Nephron progenitor cell (in vitro differentiated cells): ENCODE measurements at regions not wholly inside any gene's neighbourhood (a gene's known extent, or its start where the extent isn't known, plus 50 kb on each side); places are given as distances from the start of the nearest gene placed in this dataset.

ENCODE experiments used
- DNase-seq: peaks from one replicate; pipeline ENCODE4 v3.0.0; 2021
- H3K27ac Mint-ChIP-seq: 2 replicates; pipeline ENCODE4 v1.8.0; 2021; ENCODE audit warnings: mild to moderate bottlenecking, moderate library complexity, mixed read lengths
- H3K27me3 Mint-ChIP-seq: 2 replicates; pipeline ENCODE4 v1.8.0; 2021; ENCODE audit warnings: mild to moderate bottlenecking, low read depth, mixed read lengths; ENCODE audit not compliant: poor library complexity
- H3K36me3 Mint-ChIP-seq: 2 replicates; pipeline ENCODE4 v1.8.0; 2021; ENCODE audit warnings: low read depth, mixed read lengths
- H3K4me1 Mint-ChIP-seq: 2 replicates; pipeline ENCODE4 v1.8.0; 2021; ENCODE audit warnings: mixed read lengths
- H3K4me3 Mint-ChIP-seq: 2 replicates; pipeline ENCODE4 v1.8.0; 2021; ENCODE audit warnings: mild to moderate bottlenecking, moderate library complexity, mixed read lengths
- H3K9me3 Mint-ChIP-seq: 2 replicates; pipeline ENCODE4 v1.8.0; 2021; ENCODE audit warnings: mild to moderate bottlenecking, moderate library complexity, mixed read lengths
- TF ChIP-seq, protein P1 (sequence below): fragments of 200-600 bp; sonication (generic); IDR thresholded peaks from 2 replicates; pipeline ENCODE4 v1.5.0; 2021; ENCODE audit warnings: antibody characterized with exemption

DNA sequence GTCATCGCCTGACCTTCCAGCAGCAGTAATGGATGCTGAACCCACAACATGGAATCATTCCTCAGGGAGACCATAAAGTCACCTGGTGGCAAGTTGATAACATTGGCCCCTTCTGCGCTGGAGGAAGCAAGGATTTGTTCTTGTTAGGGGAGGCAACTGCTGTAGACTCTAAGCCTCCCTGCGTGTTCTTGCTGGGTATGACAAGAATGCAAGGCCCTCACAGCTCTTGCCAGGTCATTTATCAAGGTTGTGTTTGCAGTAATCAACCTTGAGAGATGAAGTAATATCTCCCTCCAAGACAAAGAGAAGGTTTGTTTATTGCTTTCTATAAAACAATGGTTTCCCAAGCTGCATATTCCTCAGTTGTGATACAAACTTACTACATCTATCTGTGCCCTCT, 80.9 kb downstream of the PERP start:
- Mint-ChIP-seq H3K27ac (no peak overlapping the region), H3K36me3 (no peaks in the 10 kb centered on the region), H3K4me3 (no peak overlapping the region), H3K27me3 (peaks cover 12% of the 10 kb centered on the region), H3K9me3 (no peaks in the 10 kb centered on the region), H3K4me1 (no peaks in the 10 kb centered on the region)
- DNase-seq, result no peak
- TF ChIP-seq, protein P1, sequence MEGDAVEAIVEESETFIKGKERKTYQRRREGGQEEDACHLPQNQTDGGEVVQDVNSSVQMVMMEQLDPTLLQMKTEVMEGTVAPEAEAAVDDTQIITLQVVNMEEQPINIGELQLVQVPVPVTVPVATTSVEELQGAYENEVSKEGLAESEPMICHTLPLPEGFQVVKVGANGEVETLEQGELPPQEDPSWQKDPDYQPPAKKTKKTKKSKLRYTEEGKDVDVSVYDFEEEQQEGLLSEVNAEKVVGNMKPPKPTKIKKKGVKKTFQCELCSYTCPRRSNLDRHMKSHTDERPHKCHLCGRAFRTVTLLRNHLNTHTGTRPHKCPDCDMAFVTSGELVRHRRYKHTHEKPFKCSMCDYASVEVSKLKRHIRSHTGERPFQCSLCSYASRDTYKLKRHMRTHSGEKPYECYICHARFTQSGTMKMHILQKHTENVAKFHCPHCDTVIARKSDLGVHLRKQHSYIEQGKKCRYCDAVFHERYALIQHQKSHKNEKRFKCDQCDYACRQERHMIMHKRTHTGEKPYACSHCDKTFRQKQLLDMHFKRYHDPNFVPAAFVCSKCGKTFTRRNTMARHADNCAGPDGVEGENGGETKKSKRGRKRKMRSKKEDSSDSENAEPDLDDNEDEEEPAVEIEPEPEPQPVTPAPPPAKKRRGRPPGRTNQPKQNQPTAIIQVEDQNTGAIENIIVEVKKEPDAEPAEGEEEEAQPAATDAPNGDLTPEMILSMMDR, result no peak

DNA sequence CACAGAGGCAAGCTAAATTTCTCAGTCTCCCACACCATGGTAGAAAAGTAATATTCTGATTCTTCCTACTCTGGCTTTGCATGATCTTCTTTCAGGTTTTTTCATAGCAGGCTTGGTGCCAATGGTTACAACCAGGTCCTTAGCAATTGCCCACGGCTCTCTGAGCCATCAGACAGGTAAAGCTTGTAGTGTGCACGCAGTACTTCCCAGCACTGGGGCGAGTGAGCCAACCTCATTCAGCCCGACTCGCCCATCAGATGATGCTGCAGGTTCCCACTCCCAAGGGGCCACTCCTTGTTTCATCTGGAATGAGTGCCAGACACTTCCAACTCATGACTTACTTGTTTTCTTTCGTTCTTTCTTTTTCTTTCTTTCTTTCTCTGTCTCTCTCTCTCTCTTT, 78.3 kb downstream of the PERP start:
- H3K4me3 Mint-ChIP-seq, result no peak overlapping the region
- H3K9me3 Mint-ChIP-seq, result no peaks in the 10 kb centered on the region
- H3K4me1 Mint-ChIP-seq, result no peaks in the 10 kb centered on the region
- TF ChIP-seq, protein P1, result no peak
- DNase-seq, result no peak
- H3K27ac Mint-ChIP-seq, result no peak overlapping the region
- no peaks in the 10 kb centered on the region for H3K36me3 Mint-ChIP-seq
- H3K27me3 Mint-ChIP-seq, result peaks cover 12% of the 10 kb centered on the region

DNA sequence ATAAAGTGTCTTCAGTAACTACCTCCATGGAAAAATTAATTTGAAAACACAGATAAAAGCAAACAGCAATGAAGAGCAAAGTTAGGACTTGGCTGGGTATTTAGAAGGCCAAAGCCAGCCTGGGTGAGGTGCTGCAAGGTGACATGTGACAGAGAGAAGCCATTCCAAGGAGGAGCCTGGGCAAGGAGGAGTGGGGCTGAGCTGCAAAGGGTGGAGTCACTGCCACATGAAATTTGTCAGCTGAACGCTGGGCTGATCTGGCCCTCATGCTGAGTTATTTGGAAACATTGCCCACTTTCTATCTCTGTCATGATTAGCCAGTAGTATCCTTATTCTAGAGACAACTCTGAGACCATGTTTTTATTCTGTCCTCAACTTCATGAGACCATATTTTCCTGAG, 76.3 kb downstream of the PERP start:
- no peaks in the 10 kb centered on the region for H3K36me3 Mint-ChIP-seq
- no peak overlapping the region for H3K27ac Mint-ChIP-seq
- no peaks in the 10 kb centered on the region for H3K9me3 Mint-ChIP-seq
- no peak overlapping the region for H3K4me3 Mint-ChIP-seq
- TF ChIP-seq, protein P1, result no peak
- H3K27me3 Mint-ChIP-seq, result peaks cover 7% of the 10 kb centered on the region
- no peaks in the 10 kb centered on the region for H3K4me1 Mint-ChIP-seq
- DNase-seq, result no peak

DNA sequence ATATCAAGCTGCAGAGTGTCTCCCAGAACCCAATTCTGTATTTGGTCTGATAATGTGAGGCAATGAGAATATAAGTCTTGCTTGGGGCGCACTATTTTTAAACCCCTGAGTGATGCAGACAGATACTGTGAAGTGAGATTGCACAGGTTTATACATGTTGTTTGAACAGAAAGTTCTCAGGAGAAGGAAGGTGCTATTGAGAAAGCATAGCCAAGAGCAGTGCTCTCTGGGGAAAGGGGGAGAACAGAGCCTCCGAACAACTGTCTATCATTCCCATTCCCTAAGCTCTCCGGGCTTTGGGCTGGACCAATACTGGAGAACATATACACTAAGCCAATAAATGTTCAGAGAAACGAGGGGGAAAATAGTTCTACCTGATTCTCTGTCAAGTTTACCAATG, 75.8 kb downstream of the PERP start:
- Mint-ChIP-seq H3K4me1 (no peaks in the 10 kb centered on the region), H3K27me3 (peaks cover 7% of the 10 kb centered on the region), H3K27ac (no peak overlapping the region), H3K36me3 (no peaks in the 10 kb centered on the region), H3K9me3 (no peaks in the 10 kb centered on the region), H3K4me3 (no peak overlapping the region)
- no peak for DNase-seq
- TF ChIP-seq, protein P1, result no peak

DNA sequence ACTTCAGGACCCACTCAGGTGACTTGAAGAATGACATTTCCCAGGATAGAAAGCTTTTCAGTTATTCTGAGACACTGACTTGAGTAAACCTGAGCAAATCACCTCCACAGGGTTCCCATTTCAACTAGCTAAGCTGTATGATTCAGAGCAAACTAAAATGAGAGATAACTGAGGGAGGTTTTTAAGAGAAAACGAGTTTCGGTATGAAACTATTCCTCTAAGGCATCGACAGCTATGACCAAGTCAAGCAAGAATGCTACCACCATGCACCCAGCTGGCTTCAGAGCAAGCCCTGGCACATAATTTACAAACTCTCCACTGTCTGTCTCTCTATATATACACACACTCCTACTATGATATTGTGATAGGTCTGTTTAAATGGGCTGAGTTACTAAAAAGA, 75.4 kb downstream of the PERP start:
- Mint-ChIP-seq H3K9me3 (no peaks in the 10 kb centered on the region), H3K4me1 (no peaks in the 10 kb centered on the region), H3K27ac (no peak overlapping the region), H3K4me3 (no peak overlapping the region), H3K36me3 (no peaks in the 10 kb centered on the region), H3K27me3 (peaks cover 7% of the 10 kb centered on the region)
- no peak for DNase-seq
- TF ChIP-seq, protein P1, result no peak

DNA sequence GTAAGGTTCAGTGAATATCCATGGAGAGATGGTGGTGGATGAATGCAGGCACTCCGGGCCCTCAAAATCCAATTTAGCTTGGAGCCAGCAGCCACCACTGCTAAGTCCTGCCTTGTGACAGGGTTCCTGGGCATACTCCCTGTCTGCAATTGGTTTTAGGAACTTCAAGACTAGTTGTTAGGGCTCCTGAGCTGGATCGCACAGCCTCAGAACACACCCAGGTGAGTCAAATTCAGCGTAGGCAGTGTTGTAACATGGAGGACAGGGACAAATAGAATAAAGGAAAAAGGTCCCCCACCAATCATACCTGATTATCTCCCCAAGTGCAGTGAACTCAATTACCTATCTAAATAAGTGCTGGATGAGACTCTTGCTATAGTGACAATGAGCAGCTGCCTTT, 74.6 kb downstream of the PERP start:
- H3K27ac Mint-ChIP-seq, result no peak overlapping the region
- H3K4me1 Mint-ChIP-seq, result no peaks in the 10 kb centered on the region
- no peak overlapping the region for H3K4me3 Mint-ChIP-seq
- no peaks in the 10 kb centered on the region for H3K36me3 Mint-ChIP-seq
- TF ChIP-seq, protein P1, result no peak
- DNase-seq, result no peak
- peaks cover 7% of the 10 kb centered on the region for H3K27me3 Mint-ChIP-seq
- H3K9me3 Mint-ChIP-seq, result no peaks in the 10 kb centered on the region
